ENCODE measurements at regions not wholly inside any gene's neighbourhood (a gene's known extent, or its start where the extent isn't known, plus 50 kb on each side); places are given as distances from the start of the nearest gene placed in this dataset.

DNA sequence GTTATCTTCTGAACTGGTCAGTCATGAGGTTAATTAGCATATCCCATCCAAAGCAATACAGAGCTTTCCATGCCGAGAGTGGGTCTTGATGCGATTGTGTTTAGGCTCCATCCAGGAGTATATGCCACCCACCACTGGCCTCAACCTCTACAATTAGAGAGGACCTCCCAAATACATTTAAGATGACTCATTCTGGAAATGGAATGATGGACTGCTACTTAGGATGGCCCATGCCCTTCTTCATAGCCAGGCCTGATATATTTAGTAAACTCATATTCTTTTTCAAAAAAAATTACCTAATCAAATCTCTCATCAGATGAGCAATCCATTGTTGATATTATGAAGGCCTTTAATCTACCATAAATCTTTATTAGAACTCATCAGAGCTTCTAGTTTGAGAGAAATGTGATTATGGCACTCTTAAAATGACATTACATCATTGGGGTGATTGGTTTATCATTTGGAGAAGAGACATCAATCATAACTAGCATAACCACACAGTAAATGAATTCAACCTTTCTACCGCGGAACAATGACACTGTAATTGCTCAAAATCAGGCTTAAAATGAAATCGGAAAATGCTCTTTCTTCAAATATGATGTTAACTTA lies 414.2 kb upstream of the WWC1 start:
- Mint-ChIP-seq H3K4me1 (ENCODE audit: low read depth) (no peaks in the 10 kb centered on the region), H3K27ac (no peak overlapping the region), H3K36me3 (ENCODE audit: low read depth) (no peaks in the 10 kb centered on the region), H3K4me3 (no peak overlapping the region), H3K9me3 (peaks cover 12% of the 10 kb centered on the region), H3K27me3 (no peaks in the 10 kb centered on the region)
- intact Hi-C loops (cut with micrococcal nuclease) = no loop called here

GRCh38 chr5:167877924-167878323 lies 413.5 kb upstream of the WWC1 start:
- no peaks in the 10 kb centered on the region for H3K27me3 Mint-ChIP-seq
- no peak overlapping the region for H3K27ac Mint-ChIP-seq
- intact Hi-C loops (cut with micrococcal nuclease) = no loop called here
- H3K36me3 Mint-ChIP-seq (ENCODE audit: low read depth) = no peaks in the 10 kb centered on the region
- H3K4me3 Mint-ChIP-seq = no peak overlapping the region
- H3K4me1 Mint-ChIP-seq (ENCODE audit: low read depth) = no peaks in the 10 kb centered on the region
- H3K9me3 Mint-ChIP-seq = peaks cover 19% of the 10 kb centered on the region

DNA sequence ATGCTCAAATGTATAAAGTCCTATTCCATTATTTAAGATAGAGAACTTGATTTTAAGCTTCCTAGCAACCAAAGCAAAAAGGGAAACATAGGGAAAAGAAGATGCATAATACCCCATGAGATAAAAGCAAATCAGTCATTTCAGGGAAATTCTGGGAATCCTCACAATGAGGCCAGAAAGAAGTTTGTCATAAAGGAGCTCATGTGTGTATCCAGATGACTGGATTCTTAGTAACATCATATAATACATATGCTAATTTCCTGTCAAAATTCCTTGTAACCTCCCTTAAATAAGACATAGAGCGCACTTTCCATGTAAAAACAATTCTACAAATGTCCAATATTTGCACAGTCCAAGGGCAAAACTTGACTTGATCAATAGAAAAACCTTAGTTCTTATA lies 411.0 kb upstream of the WWC1 start:
- Mint-ChIP-seq H3K27me3 (no peaks in the 10 kb centered on the region), H3K9me3 (peaks cover 17% of the 10 kb centered on the region), H3K4me1 (ENCODE audit: low read depth) (no peaks in the 10 kb centered on the region), H3K36me3 (ENCODE audit: low read depth) (no peaks in the 10 kb centered on the region), H3K4me3 (no peak overlapping the region), H3K27ac (no peak overlapping the region)
- intact Hi-C loops (cut with micrococcal nuclease) = no loop called here

GRCh38 chr5:167881041-167881440 lies 410.4 kb upstream of the WWC1 start:
- H3K27me3 Mint-ChIP-seq = no peaks in the 10 kb centered on the region
- H3K4me1 Mint-ChIP-seq (ENCODE audit: low read depth) = no peaks in the 10 kb centered on the region
- no peak overlapping the region for H3K4me3 Mint-ChIP-seq
- no peaks in the 10 kb centered on the region for H3K36me3 Mint-ChIP-seq (ENCODE audit: low read depth)
- intact Hi-C loops (cut with micrococcal nuclease) = no loop called here
- H3K9me3 Mint-ChIP-seq = peaks cover 17% of the 10 kb centered on the region
- no peak overlapping the region for H3K27ac Mint-ChIP-seq

DNA sequence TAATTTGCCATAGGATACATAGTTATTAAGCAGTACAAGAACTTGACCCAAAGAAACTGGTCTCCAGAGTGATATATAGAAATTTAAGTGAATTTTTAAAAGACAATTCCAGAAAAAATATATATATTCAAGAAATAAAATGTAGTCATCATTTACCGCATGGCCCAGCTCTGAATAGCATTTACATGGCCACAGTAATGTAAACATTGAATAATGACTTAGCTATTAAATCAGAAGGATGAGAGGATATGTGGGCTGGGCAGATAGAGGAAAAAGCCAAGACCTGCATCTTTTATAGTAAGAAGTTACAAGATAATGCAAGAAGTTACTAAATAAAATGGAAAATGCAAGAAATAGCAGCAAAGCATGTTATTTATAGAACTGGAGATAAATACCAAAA lies 405.2 kb upstream of the WWC1 start:
- Mint-ChIP-seq H3K9me3 (peaks cover 17% of the 10 kb centered on the region), H3K4me3 (no peak overlapping the region), H3K27ac (no peak overlapping the region), H3K27me3 (no peaks in the 10 kb centered on the region), H3K4me1 (ENCODE audit: low read depth) (no peaks in the 10 kb centered on the region), H3K36me3 (ENCODE audit: low read depth) (no peaks in the 10 kb centered on the region)
- intact Hi-C loops (cut with micrococcal nuclease) = no loop called here

GRCh38 chr5:167888393-167888792 lies 403.1 kb upstream of the WWC1 start:
- intact Hi-C loops (cut with micrococcal nuclease) = no loop called here
- H3K27me3 Mint-ChIP-seq = no peaks in the 10 kb centered on the region
- no peaks in the 10 kb centered on the region for H3K36me3 Mint-ChIP-seq (ENCODE audit: low read depth)
- no peak overlapping the region for H3K4me3 Mint-ChIP-seq
- no peaks in the 10 kb centered on the region for H3K4me1 Mint-ChIP-seq (ENCODE audit: low read depth)
- H3K27ac Mint-ChIP-seq = no peak overlapping the region
- peaks cover 1% of the 10 kb centered on the region for H3K9me3 Mint-ChIP-seq

GRCh38 chr5:167889276-167889675 lies 402.2 kb upstream of the WWC1 start:
- Mint-ChIP-seq H3K9me3 (no peaks in the 10 kb centered on the region), H3K36me3 (ENCODE audit: low read depth) (no peaks in the 10 kb centered on the region), H3K4me3 (no peak overlapping the region), H3K4me1 (ENCODE audit: low read depth) (no peaks in the 10 kb centered on the region), H3K27ac (no peak overlapping the region), H3K27me3 (no peaks in the 10 kb centered on the region)
- intact Hi-C loops (cut with micrococcal nuclease) = no loop called here

- Mint-ChIP-seq H3K4me3 (no peak overlapping the region), H3K27ac (no peak overlapping the region), H3K27me3 (no peaks in the 10 kb centered on the region), H3K9me3 (no peaks in the 10 kb centered on the region), H3K4me1 (ENCODE audit: low read depth) (no peaks in the 10 kb centered on the region), H3K36me3 (ENCODE audit: low read depth) (no peaks in the 10 kb centered on the region)
- intact Hi-C loops (cut with micrococcal nuclease) = no loop called here
Observed at GRCh38 chr5:167892352-167893115, 398.9 kb upstream of the WWC1 start.

DNA sequence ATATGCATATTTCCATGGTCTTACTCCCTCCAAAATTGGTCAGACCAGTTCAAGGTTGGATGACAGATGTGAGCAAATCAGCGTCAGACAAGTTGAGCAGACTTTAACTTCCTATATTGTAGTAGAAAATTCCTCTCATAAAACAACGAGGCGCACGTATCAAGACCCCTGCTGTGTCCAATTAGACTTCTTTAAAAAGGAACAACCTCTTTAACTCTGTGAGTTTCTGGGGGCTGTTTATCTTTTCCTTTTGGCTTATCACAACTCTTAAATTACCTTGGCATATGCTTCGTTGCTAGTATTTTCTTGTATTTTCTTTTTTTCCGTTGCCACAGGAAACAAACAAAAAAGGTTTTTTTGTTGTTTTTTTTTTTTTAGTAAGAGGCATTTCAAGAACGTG lies 398.2 kb upstream of the WWC1 start:
- Mint-ChIP-seq H3K9me3 (no peaks in the 10 kb centered on the region), H3K4me3 (no peak overlapping the region), H3K27me3 (no peaks in the 10 kb centered on the region), H3K27ac (no peak overlapping the region), H3K36me3 (ENCODE audit: low read depth) (no peaks in the 10 kb centered on the region), H3K4me1 (ENCODE audit: low read depth) (no peaks in the 10 kb centered on the region)
- intact Hi-C loops (cut with micrococcal nuclease) = no loop called here

GRCh38 chr5:167894631-167895472 lies 396.6 kb upstream of the WWC1 start:
- Mint-ChIP-seq H3K4me1 (ENCODE audit: low read depth) (no peaks in the 10 kb centered on the region), H3K36me3 (ENCODE audit: low read depth) (no peaks in the 10 kb centered on the region), H3K9me3 (no peaks in the 10 kb centered on the region), H3K4me3 (no peak overlapping the region), H3K27ac (no peak overlapping the region), H3K27me3 (no peaks in the 10 kb centered on the region)
- intact Hi-C loops (cut with micrococcal nuclease) = no loop called here

DNA sequence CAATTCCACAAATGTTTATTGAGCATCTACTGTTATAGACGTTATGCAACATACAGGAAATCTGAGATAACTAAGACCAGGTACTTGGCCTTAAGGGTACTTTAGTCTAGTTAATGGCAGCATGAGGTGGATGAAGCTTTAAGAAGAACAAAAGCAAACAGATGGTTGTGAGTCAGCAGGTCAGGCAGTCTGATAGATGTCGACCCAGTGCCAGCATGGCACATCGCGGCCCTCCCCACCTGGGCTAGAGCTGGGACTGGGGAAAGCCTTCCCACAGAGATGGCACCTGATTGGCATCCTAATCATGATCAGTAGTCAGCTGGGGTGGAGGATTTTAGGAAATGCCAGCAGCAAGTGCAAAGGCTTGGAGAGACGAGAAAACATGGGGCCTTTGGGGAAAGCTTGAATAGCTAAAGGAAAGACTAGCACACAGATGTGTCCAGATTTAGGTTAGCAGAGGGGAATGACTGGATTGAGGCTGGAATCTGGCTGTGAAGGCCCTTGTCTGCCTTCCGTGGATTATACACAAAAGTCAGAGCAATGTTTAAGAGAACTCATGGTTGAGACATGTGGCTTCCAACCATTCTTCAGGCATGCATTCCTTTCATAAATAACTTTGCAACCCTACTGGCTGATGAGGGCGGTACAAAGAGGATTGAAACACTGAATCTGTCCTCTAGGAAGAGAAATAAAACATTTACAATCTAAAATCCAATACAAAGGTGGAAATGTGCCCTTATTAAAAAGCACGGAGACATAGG lies 395.4 kb upstream of the WWC1 start:
- Mint-ChIP-seq H3K27me3 (no peaks in the 10 kb centered on the region), H3K36me3 (ENCODE audit: low read depth) (no peaks in the 10 kb centered on the region), H3K4me1 (ENCODE audit: low read depth) (no peaks in the 10 kb centered on the region), H3K9me3 (no peaks in the 10 kb centered on the region), H3K27ac (no peak overlapping the region), H3K4me3 (no peak overlapping the region)
- intact Hi-C loops (cut with micrococcal nuclease) = no loop called here

DNA sequence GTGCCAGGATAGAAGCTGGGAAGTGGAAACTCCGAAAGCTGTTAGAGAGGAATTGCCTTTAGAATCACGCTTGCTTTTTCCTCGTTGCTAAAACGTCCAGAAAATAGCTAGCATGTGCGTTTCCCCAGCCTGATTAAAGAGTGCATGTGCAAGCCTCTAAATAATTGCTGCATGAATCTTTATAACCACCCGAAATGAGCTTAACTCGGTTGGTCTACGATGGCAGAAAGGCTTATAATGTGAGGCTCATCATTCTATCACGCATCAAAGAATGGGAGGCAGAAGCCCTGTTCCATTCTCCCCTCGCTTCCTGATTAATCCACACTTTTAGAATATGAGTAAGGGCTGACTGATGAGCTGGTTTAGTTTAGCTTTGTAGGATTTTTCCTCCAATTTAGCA lies 394.6 kb upstream of the WWC1 start:
- Mint-ChIP-seq H3K9me3 (no peaks in the 10 kb centered on the region), H3K27ac (no peak overlapping the region), H3K27me3 (no peaks in the 10 kb centered on the region), H3K4me3 (no peak overlapping the region), H3K4me1 (ENCODE audit: low read depth) (no peaks in the 10 kb centered on the region), H3K36me3 (ENCODE audit: low read depth) (no peaks in the 10 kb centered on the region)
- intact Hi-C loops (cut with micrococcal nuclease) = no loop called here

GRCh38 chr5:167897371-167897770 lies 394.1 kb upstream of the WWC1 start:
- no peak overlapping the region for H3K27ac Mint-ChIP-seq
- no peaks in the 10 kb centered on the region for H3K4me1 Mint-ChIP-seq (ENCODE audit: low read depth)
- no peaks in the 10 kb centered on the region for H3K36me3 Mint-ChIP-seq (ENCODE audit: low read depth)
- no peaks in the 10 kb centered on the region for H3K9me3 Mint-ChIP-seq
- H3K27me3 Mint-ChIP-seq = no peaks in the 10 kb centered on the region
- intact Hi-C loops (cut with micrococcal nuclease) = no loop called here
- H3K4me3 Mint-ChIP-seq = no peak overlapping the region

All from dendritic cell treated with granulocyte-macrophage colony-stimulating factor and Interleukin-4, amounts not matched to agents 40 ng/mL and 50 ng/mL, for 4 days (primary cell).